AG04450 (cell line): ENCODE measurements at regions not wholly inside any gene's neighbourhood (a gene's known extent, or its start where the extent isn't known, plus 50 kb on each side); places are given as distances from the start of the nearest gene placed in this dataset.
"Not testable (repeated sequence)": the region's sequence is repeated elsewhere in the genome, so short reads cannot be mapped to it uniquely, and the experiment has no call there.

Experiments used
- CTCF ChIA-PET: fragments of 300-600, 350-600 bp; formaldehyde crosslinking; extraction: SDS; loops from one replicate; lab custom pipeline; 2022; ENCODE audit warnings: antibody characterized with exemption, inconsistent platforms; lab: Charles Lee
- POLR2A ChIA-PET: fragments of 350-600 bp; formaldehyde crosslinking; extraction: SDS; loops from one replicate; lab custom pipeline; 2021; ENCODE audit warnings: antibody characterized with exemption, inconsistent platforms; lab: Yijun Ruan, JAX
- DNase-seq: peaks from one replicate; pipeline ENCODE4 v3.0.0-alpha.2; 2011; ENCODE audit warnings: low read depth, low spot score
- H3K27ac ChIP-seq: one replicate; pipeline ENCODE4 v1.5.1; 2012; ENCODE audit warnings: low read depth, low read length, control low read depth
- H3K27me3 ChIP-seq: one replicate; pipeline ENCODE4 v1.6.0; 2012; ENCODE audit warnings: low read length; ENCODE audit not compliant: control insufficient read depth, insufficient read depth
- H3K4me3 ChIP-seq: 2 replicates; pipeline ENCODE4 v1.5.1; 2011; ENCODE audit warnings: mild to moderate bottlenecking, low read depth, low read length, control low read depth
- H3K9me3 ChIP-seq: 2 replicates; pipeline ENCODE4 v1.5.1; 2012; ENCODE audit warnings: low read length; ENCODE audit not compliant: control insufficient read depth, insufficient read depth
- TF ChIP-seq, protein P1 (sequence below): IDR thresholded peaks from 2 replicates; pipeline ENCODE4 v1.5.1; 2011; ENCODE audit warnings: low read depth, low read length, control low read depth, inconsistent platforms

DNA sequence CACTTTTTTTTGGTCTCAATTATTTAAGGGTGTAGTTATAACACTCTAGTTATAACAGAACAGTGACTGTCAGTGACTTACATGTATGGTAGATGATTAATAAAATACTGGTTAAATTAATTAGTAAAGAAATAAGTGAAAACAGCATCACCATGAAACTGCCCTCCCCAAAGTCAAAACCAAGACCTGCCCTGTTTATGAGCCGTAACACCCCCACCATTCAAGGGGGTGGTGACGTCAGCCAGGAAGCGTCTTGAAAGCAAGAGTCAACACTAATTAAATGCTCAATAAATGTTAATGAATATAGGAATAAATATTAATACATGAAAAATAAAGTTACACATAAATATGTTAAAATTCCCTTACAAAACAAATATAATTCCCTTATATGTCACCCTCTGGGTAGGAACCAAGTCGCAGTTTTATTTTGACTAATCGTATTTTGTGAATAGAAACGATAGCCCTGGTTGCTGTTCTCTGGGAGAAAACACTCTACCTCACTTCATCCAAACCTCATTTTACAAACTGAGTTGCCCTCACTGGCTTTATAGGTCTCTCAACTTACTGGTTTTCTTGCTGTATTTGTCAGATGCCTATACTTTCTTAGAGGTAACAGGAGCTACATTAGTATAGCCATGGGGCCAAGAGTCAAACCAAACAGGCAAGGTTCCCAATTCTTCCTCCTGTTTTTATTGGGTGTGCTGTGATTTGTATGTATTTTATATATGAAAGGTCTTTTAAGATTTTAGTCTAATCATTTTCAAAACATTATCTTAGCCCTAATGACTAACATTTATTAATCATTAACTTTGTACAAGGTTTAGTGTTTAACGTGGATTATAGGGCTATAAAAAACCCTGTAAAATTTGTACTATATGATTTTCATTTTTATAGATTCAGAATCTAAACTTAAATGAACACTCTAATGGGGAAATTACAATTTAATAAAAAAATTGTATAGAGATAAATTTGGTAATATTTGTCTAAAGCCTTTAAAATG, 227.9 kb upstream of the IRAK1BP1 start:
- no peaks in the 10 kb centered on the region; the same call in 1 of the 2 replicates for H3K9me3 ChIP-seq
- CTCF ChIA-PET, result no interaction called here
- POLR2A ChIA-PET, result no interaction called here

DNA sequence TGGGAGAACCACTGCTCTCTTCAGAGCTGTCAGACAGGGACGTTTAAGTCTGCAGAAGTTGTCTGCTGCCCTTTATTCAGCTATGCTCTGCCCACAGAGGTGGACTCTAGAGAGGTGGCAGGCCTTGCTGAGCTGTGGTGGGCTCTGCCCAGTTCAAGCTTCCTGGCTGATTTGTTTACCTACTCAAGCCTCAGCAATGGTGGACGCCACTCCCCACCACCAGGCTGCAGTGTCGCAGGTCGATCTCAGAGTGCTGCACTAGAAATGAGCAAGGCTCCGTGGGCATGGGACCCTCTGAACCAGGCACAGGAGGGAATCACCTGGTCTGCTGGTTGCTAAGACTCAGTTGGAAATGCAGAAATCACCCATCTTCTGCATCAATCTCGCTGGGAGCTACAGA, 223.4 kb upstream of the IRAK1BP1 start:
- H3K9me3 ChIP-seq, H3K27me3 ChIP-seq, DNase-seq, H3K4me3 ChIP-seq, CTCF ChIA-PET, H3K27ac ChIP-seq, POLR2A ChIA-PET: not testable (repeated sequence)

More for the DNA sequence above, 227.9 kb upstream of the IRAK1BP1 start:
- Histone ChIP-seq H3K4me3 (no peak overlapping the region), H3K27me3 (no peaks in the 10 kb centered on the region), H3K27ac (no peak overlapping the region)
- DNase-seq, result no peak
- TF ChIP-seq, protein P1, sequence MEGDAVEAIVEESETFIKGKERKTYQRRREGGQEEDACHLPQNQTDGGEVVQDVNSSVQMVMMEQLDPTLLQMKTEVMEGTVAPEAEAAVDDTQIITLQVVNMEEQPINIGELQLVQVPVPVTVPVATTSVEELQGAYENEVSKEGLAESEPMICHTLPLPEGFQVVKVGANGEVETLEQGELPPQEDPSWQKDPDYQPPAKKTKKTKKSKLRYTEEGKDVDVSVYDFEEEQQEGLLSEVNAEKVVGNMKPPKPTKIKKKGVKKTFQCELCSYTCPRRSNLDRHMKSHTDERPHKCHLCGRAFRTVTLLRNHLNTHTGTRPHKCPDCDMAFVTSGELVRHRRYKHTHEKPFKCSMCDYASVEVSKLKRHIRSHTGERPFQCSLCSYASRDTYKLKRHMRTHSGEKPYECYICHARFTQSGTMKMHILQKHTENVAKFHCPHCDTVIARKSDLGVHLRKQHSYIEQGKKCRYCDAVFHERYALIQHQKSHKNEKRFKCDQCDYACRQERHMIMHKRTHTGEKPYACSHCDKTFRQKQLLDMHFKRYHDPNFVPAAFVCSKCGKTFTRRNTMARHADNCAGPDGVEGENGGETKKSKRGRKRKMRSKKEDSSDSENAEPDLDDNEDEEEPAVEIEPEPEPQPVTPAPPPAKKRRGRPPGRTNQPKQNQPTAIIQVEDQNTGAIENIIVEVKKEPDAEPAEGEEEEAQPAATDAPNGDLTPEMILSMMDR, result no peak

DNA sequence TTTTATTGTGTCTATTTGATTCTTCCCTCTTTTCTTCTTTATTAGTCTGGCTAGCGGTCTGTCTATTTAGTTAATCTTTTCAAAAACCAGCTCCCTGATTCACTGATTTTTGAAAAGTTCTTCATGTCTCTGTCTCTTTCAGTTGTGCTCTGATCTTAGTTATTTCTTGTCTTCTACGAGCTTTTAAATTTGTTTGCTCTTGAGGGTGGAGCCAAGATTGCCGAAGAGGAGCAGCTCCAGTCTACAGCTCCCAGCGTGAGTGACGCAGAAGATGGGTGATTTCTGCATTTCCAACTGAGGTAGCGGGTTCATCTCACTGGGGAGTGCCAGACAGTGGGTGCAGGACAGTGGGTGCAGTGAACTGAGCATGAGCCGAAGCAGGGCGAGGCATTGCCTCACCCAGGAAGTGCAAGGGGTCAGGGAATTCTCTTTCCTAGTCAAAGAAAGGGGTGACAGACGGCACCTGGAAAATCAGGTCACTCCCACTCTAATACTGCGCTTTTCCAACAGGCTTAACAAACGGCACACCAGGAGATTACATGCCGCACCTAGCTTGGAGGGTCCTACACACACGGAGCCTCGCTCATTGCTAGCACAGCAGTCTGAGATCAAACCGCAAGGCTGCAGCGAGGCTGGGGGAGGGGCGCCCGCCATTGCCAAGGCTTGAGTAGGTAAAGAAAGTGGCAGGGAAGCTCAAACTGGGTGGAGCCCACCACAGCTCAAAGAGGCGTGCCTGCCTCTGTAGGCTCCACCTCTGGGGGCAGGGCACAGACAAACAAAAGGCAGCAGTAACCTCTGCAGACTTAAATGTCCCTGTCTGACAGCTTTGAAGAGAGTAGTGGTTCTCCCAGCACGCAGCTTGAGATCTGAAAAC, 220.6 kb upstream of the IRAK1BP1 start:
- CTCF ChIA-PET, result not testable (repeated sequence)

DNA sequence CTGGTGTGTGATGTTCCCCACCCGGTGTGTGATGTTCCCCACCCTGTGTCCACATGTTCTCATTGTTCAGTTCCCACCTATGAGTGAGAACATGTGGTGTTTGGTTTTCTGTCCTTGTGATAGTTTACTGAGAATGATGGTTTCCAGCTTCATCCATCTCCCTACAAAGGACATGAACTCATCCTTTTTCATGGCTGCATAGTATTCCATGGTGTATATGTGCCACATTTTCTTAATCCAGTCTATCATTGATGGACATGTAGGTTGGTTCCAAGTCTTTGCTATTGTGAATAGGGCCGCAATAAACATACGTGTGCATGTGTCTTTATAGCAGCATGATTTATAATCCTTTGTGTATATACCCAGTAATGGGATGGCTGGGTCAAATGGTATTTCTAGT, 201.5 kb upstream of the IRAK1BP1 start:
- DNase-seq, CTCF ChIA-PET, H3K4me3 ChIP-seq, H3K9me3 ChIP-seq, POLR2A ChIA-PET, H3K27me3 ChIP-seq, H3K27ac ChIP-seq: not testable (repeated sequence)

More for the DNA sequence above, 220.6 kb upstream of the IRAK1BP1 start:
- H3K4me3 ChIP-seq, H3K27ac ChIP-seq, H3K9me3 ChIP-seq, H3K27me3 ChIP-seq, DNase-seq, POLR2A ChIA-PET: not testable (repeated sequence)

DNA sequence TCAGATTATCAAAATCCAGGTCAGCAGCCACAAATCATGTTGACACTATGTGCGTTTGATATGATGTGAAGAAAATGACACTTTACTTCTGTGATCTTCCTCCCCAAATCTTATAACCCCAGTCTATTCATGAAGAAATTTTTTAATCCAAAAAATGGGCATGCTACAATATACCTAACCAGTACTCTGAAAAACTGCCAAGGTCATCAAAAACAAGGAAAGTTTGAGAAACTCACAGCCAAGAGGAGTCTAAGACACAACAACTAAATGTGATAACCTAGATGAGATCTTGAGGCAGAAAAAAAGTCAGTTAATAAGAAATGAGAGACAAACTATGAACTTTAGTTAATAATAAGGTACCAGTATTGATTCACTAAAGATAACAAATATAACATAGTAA, 200.6 kb upstream of the IRAK1BP1 start:
- CTCF ChIA-PET, result no interaction called here
- no peak overlapping the region for H3K27ac ChIP-seq
- POLR2A ChIA-PET, result no interaction called here
- H3K4me3 ChIP-seq, result no peak overlapping the region
- no peaks in the 10 kb centered on the region for H3K27me3 ChIP-seq
- no peaks in the 10 kb centered on the region for H3K9me3 ChIP-seq
- DNase-seq, result no peak
- TF ChIP-seq, protein P1, result no peak

DNA sequence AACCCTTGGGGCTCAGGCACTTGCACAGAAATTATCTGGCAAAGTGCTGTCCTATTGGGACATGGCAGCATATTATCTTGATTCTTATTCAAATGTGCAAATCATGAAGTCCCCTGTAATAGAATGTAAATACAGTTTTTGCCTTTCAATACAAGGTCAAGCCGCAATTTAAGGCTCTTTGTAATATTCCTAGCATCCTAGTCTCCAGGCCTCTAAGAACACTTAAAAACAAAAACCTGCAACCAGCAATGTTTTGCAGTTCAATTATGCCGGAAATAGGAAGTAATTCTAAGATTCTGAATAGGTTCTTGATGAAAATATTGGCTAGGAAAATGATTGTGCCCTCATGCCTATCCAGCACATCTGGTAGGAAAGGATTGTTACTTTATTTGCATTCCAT, 197.2 kb upstream of the IRAK1BP1 start:
- Histone ChIP-seq H3K27me3 (no peaks in the 10 kb centered on the region), H3K27ac (no peak overlapping the region), H3K4me3 (no peak overlapping the region), H3K9me3 (no peaks in the 10 kb centered on the region)
- no peak for DNase-seq
- TF ChIP-seq, protein P1, result no peak
- ChIA-PET POLR2A (no interaction called here), CTCF (no interaction called here)
